SK-N-SH treated with all-trans-retinoic acid at 6 μM for 48 hours (cell line): ENCODE measurements at regions not wholly inside any gene's neighbourhood (a gene's known extent, or its start where the extent isn't known, plus 50 kb on each side); places are given as distances from the start of the nearest gene placed in this dataset.

Experiments
- ATAC-seq: fragments of 200-7000 bp; cut with Tn5 transposase; 3 replicates; pipeline ENCODE4 v1.9.1; 2020; ENCODE audit warnings: mild to moderate bottlenecking, moderate library complexity
- ARNTL ChIP-seq: fragments of 450-650 bp; formaldehyde crosslinking; IDR thresholded peaks from 2 replicates; pipeline ENCODE4 v1.5.0; 2020; ENCODE audit warnings: low read depth, mild to moderate bottlenecking, moderate library complexity, borderline replicate concordance
- BACH2 ChIP-seq: fragments of 250-450 bp; sonication (Bioruptor Pico); IDR thresholded peaks from 2 replicates; pipeline ENCODE4 v1.9.0; 2021; ENCODE audit warnings: mild to moderate bottlenecking, borderline replicate concordance
- CSDC2 ChIP-seq: fragments of 250-450 bp; sonication (Bioruptor Pico); IDR thresholded peaks from 2 replicates; pipeline ENCODE4 v1.5.0; 2020; ENCODE audit warnings: mild to moderate bottlenecking, moderate library complexity
- ESRRG ChIP-seq: fragments of 250-450 bp; sonication (Bioruptor Pico); IDR thresholded peaks from 2 replicates; pipeline ENCODE4 v1.6.1; 2021; ENCODE audit warnings: mild to moderate bottlenecking
- ISL1 ChIP-seq: fragments of 250-450 bp; sonication (Bioruptor Pico); IDR thresholded peaks from 2 replicates; pipeline ENCODE4 v2.1.2; 2022; ENCODE audit warnings: mild to moderate bottlenecking, moderate library complexity
- OSR1 ChIP-seq: fragments of 250-450 bp; sonication (Bioruptor Pico); IDR thresholded peaks from 2 replicates; pipeline ENCODE4 v1.8.0; 2022; ENCODE audit warnings: moderate library complexity, mild to moderate bottlenecking, inconsistent platforms
- PPARA ChIP-seq: fragments of 250-450 bp; sonication (Bioruptor Pico); IDR thresholded peaks from 2 replicates; pipeline ENCODE4 v1.5.0; 2020; ENCODE audit warnings: mild to moderate bottlenecking, borderline replicate concordance
- RARB ChIP-seq: fragments of 250-450 bp; sonication (Bioruptor Pico); IDR thresholded peaks from 2 replicates; pipeline ENCODE4 v1.8.0; 2021; ENCODE audit warnings: mild to moderate bottlenecking, moderate library complexity
- SNAI2 ChIP-seq: fragments of 250-450 bp; sonication (Bioruptor Pico); IDR thresholded peaks from 2 replicates; pipeline ENCODE4 v1.5.0; 2020; ENCODE audit warnings: mild to moderate bottlenecking, moderate library complexity
- TCF4 ChIP-seq: fragments of 250-450 bp; sonication (Bioruptor Pico); IDR thresholded peaks from 2 replicates; pipeline ENCODE4 v1.8.0; 2021; ENCODE audit warnings: mild to moderate bottlenecking, moderate library complexity, borderline replicate concordance
- TOX ChIP-seq: fragments of 250-450 bp; sonication (Bioruptor Pico); IDR thresholded peaks from 2 replicates; pipeline ENCODE4 v1.8.0; 2021; ENCODE audit warnings: mild to moderate bottlenecking, moderate library complexity, borderline replicate concordance
- ZC3H10 ChIP-seq: fragments of 250-450 bp; sonication (Bioruptor Pico); IDR thresholded peaks from 2 replicates; pipeline ENCODE4 v1.5.1; 2021; ENCODE audit warnings: mild to moderate bottlenecking, moderate library complexity
- ZFP3 ChIP-seq: fragments of 250-450 bp; sonication (Bioruptor Pico); IDR thresholded peaks from 2 replicates; pipeline ENCODE4 v1.5.0; 2020; ENCODE audit warnings: mild to moderate bottlenecking, moderate library complexity
- ZFP30 ChIP-seq: fragments of 450-650 bp; formaldehyde crosslinking; IDR thresholded peaks from 2 replicates; pipeline ENCODE4 v1.5.0; 2022; ENCODE audit warnings: mild to moderate bottlenecking, moderate library complexity
- ZNF70 ChIP-seq: fragments of 450-650 bp; formaldehyde crosslinking; IDR thresholded peaks from 2 replicates; pipeline ENCODE4 v1.5.0; 2020; ENCODE audit warnings: mild to moderate bottlenecking, moderate library complexity
- ZNF8 ChIP-seq: fragments of 450-650 bp; formaldehyde crosslinking; IDR thresholded peaks from 2 replicates; pipeline ENCODE4 v1.5.0; 2020; ENCODE audit warnings: mild to moderate bottlenecking, moderate library complexity
- TF ChIP-seq, protein P1 (sequence below): fragments of 250-450 bp; sonication (Bioruptor Pico); IDR thresholded peaks from 2 replicates; pipeline ENCODE4 v1.8.0; 2021; ENCODE audit warnings: low read depth, mild to moderate bottlenecking, moderate library complexity, borderline replicate concordance
- TF ChIP-seq, protein P2 (sequence below): fragments of 250-450 bp; sonication (Bioruptor Pico); IDR thresholded peaks from 2 replicates; pipeline ENCODE4 v1.5.1; 2020; ENCODE audit warnings: low read depth, mild to moderate bottlenecking, moderate library complexity
- TF ChIP-seq, protein P3 (sequence below): fragments of 250-450 bp; sonication (Bioruptor Pico); IDR thresholded peaks from 2 replicates; pipeline ENCODE4 v1.8.0; 2020; ENCODE audit warnings: mild to moderate bottlenecking, moderate library complexity, borderline replicate concordance
- TF ChIP-seq, protein P4 (sequence below): fragments of 250-450 bp; sonication (Bioruptor Pico); IDR thresholded peaks from 2 replicates; pipeline ENCODE4 v1.5.0; 2020; ENCODE audit warnings: mild to moderate bottlenecking, moderate library complexity

DNA sequence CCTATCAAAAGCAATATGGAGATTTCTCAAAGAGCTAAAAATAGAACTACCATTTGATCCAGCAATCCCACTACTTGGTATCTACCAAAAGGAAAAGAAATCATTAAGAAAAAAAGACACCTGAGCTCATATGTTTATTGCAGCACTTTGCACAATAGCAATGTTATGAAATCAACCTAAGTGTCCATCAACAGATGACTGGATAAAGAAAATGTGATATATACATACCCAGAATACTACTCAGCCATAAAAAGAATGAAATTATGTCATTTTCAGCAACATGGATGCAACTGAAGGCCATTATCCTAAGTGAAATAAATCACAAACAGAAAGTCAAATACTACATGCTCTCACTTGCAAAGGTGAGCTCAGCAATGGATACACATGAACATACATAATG is 1565.5 kb upstream of the RAG2 start (continued):
- TF ChIP-seq, protein P1, sequence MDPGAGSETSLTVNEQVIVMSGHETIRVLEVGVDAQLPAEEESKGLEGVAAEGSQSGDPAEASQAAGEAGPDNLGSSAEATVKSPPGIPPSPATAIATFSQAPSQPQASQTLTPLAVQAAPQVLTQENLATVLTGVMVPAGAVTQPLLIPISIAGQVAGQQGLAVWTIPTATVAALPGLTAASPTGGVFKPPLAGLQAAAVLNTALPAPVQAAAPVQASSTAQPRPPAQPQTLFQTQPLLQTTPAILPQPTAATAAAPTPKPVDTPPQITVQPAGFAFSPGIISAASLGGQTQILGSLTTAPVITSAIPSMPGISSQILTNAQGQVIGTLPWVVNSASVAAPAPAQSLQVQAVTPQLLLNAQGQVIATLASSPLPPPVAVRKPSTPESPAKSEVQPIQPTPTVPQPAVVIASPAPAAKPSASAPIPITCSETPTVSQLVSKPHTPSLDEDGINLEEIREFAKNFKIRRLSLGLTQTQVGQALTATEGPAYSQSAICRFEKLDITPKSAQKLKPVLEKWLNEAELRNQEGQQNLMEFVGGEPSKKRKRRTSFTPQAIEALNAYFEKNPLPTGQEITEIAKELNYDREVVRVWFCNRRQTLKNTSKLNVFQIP = no peak
- TF ChIP-seq PPARA (CRISPR knock-in tag) (no peak), ZFP3 (no peak), SNAI2 (no peak)

DNA sequence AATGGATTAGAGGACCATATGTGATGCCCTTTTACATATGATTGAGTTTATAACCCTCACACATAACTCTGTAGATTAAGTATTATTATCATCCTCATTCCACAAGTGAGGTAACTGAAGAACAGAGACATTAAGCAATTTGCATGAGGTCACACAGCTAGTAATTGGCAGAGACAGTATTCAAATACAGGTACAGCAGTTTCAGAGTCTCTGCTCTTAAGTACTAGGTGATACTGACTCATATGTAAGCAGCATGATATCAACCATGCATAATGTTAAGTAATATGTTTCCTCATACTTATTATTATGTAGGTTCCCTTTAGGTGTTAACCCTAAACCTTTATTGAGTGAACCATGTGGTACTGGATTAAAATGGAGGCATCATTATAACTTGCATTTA is 1562.4 kb upstream of the RAG2 start:
- no peak for TF ChIP-seq PPARA (CRISPR knock-in tag)
- no peak for TF ChIP-seq RARB (CRISPR knock-in tag)
- TF ChIP-seq, protein P2, sequence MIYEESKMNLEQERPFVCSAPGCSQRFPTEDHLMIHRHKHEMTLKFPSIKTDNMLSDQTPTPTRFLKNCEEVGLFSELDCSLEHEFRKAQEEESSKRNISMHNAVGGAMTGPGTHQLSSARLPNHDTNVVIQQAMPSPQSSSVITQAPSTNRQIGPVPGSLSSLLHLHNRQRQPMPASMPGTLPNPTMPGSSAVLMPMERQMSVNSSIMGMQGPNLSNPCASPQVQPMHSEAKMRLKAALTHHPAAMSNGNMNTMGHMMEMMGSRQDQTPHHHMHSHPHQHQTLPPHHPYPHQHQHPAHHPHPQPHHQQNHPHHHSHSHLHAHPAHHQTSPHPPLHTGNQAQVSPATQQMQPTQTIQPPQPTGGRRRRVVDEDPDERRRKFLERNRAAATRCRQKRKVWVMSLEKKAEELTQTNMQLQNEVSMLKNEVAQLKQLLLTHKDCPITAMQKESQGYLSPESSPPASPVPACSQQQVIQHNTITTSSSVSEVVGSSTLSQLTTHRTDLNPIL (CRISPR knock-in tag) = no peak
- no peak for TF ChIP-seq BACH2 (CRISPR knock-in tag)
- TF ChIP-seq CSDC2 (CRISPR knock-in tag) = no peak
- TF ChIP-seq ESRRG = no peak
- no peak for TF ChIP-seq ZNF70 (CRISPR knock-in tag)
- TF ChIP-seq TCF4 = no peak
- no peak for TF ChIP-seq ZFP3
- TF ChIP-seq, protein P1 = no peak
- TF ChIP-seq ISL1 (CRISPR knock-in tag) = no peak
- no peak for TF ChIP-seq ARNTL (CRISPR knock-in tag)
- no peak for TF ChIP-seq TOX
- no peak for TF ChIP-seq ZNF8 (CRISPR knock-in tag)
- no peak for TF ChIP-seq OSR1 (CRISPR knock-in tag)
- no peak for TF ChIP-seq SNAI2
- TF ChIP-seq, protein P3, sequence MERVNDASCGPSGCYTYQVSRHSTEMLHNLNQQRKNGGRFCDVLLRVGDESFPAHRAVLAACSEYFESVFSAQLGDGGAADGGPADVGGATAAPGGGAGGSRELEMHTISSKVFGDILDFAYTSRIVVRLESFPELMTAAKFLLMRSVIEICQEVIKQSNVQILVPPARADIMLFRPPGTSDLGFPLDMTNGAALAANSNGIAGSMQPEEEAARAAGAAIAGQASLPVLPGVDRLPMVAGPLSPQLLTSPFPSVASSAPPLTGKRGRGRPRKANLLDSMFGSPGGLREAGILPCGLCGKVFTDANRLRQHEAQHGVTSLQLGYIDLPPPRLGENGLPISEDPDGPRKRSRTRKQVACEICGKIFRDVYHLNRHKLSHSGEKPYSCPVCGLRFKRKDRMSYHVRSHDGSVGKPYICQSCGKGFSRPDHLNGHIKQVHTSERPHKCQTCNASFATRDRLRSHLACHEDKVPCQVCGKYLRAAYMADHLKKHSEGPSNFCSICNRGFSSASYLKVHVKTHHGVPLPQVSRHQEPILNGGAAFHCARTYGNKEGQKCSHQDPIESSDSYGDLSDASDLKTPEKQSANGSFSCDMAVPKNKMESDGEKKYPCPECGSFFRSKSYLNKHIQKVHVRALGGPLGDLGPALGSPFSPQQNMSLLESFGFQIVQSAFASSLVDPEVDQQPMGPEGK (CRISPR knock-in tag) = no peak
- no peak for TF ChIP-seq ZC3H10 (CRISPR knock-in tag)

DNA sequence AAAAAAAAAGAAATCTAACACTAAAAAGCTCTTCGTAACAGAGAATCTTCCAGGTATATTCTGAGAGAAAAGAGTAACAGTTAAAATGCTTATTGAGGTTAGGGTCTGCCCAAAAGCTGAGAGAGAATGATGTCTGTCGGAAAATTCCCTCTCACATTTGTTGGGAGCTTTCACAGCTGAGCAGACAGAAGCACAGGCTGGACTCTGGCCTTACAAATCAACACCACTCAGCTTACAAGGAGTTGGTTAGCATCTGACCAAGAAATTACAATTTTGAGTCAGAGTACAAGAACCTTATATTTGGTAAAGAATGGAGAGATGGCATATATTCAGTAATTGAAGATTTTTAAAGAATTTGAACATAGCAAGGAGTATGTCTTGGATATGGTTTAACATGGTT is 1561.0 kb upstream of the RAG2 start:
- TF ChIP-seq ZFP30 (CRISPR knock-in tag) = no peak
- TF ChIP-seq, protein P4, sequence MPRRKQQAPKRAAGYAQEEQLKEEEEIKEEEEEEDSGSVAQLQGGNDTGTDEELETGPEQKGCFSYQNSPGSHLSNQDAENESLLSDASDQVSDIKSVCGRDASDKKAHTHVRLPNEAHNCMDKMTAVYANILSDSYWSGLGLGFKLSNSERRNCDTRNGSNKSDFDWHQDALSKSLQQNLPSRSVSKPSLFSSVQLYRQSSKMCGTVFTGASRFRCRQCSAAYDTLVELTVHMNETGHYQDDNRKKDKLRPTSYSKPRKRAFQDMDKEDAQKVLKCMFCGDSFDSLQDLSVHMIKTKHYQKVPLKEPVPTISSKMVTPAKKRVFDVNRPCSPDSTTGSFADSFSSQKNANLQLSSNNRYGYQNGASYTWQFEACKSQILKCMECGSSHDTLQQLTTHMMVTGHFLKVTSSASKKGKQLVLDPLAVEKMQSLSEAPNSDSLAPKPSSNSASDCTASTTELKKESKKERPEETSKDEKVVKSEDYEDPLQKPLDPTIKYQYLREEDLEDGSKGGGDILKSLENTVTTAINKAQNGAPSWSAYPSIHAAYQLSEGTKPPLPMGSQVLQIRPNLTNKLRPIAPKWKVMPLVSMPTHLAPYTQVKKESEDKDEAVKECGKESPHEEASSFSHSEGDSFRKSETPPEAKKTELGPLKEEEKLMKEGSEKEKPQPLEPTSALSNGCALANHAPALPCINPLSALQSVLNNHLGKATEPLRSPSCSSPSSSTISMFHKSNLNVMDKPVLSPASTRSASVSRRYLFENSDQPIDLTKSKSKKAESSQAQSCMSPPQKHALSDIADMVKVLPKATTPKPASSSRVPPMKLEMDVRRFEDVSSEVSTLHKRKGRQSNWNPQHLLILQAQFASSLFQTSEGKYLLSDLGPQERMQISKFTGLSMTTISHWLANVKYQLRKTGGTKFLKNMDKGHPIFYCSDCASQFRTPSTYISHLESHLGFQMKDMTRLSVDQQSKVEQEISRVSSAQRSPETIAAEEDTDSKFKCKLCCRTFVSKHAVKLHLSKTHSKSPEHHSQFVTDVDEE (CRISPR knock-in tag) = no peak
- TF ChIP-seq, protein P2 (CRISPR knock-in tag) = no peak
- no peak for TF ChIP-seq ISL1 (CRISPR knock-in tag)
- no peak for TF ChIP-seq ZFP3
- TF ChIP-seq ARNTL (CRISPR knock-in tag) = no peak
- TF ChIP-seq ESRRG = no peak
- TF ChIP-seq OSR1 (CRISPR knock-in tag) = no peak
- TF ChIP-seq, all 23 proteins: peak for 0
- no peak for ATAC-seq

More for the DNA sequence above, 1562.4 kb upstream of the RAG2 start:
- no peak for ATAC-seq
